Fibroblast of lung (primary cell): ENCODE measurements at regions not wholly inside any gene's neighbourhood (a gene's known extent, or its start where the extent isn't known, plus 50 kb on each side); places are given as distances from the start of the nearest gene placed in this dataset.

ENCODE experiments used
- CTCF ChIP-seq, 2 donors: IDR thresholded peaks in 1 of 2; conservative IDR thresholded peaks in 1 of 2; 1 replicate in 1 of 2; 2 replicates in 1 of 2; pipeline ENCODE4 v1.5.1; 2011 to 2012; ENCODE audit warnings: low read length in 2 of 2, control low read depth in 1 of 2, inconsistent platforms in 1 of 2, low read depth in 1 of 2, mild to moderate bottlenecking in 1 of 2
- EZH2 ChIP-seq: IDR thresholded peaks from 2 replicates; pipeline ENCODE4 v1.5.1; 2012; ENCODE audit warnings: low read length, control low read depth, mild to moderate bottlenecking; ENCODE audit errors: missing control alignments

- no peak for TF ChIP-seq CTCF (conservative IDR thresholded peaks at IDR 0.05 in 1 of 2, IDR thresholded peaks at IDR 0.05 in 1 of 2; ENCODE audit: low read depth in 1 of 2, low read length in 2 of 2)
- TF ChIP-seq EZH2, result no peak
Measured at GRCh38 chr11:29312812-29313211, 704.0 kb downstream of the KCNA4 start.
